ENCODE measurements at regions not wholly inside any gene's neighbourhood (a gene's known extent, or its start where the extent isn't known, plus 50 kb on each side); places are given as distances from the start of the nearest gene placed in this dataset.

- Histone ChIP-seq H3K4me3 (ENCODE audit: low read length) (no peak overlapping the region), H3K9me3 (ENCODE audit: control insufficient read depth in 1 of 2, insufficient read depth in 1 of 2, low read length in 2 of 2) (peaks cover 0 to 26% of the 10 kb centered on the region in 2 experiments), H3K4me1 (ENCODE audit: insufficient read depth, low read length) (no peaks in the 10 kb centered on the region), H3K36me3 (ENCODE audit: insufficient read depth, low read length) (no peaks in the 10 kb centered on the region), H3K27me3 (ENCODE audit: control insufficient read depth in 1 of 2, insufficient read depth in 2 of 2, low read length in 2 of 2) (no peaks in the 10 kb centered on the region), H3K27ac (ENCODE audit: low read depth in 1 of 2, low read length in 2 of 2) (no peak overlapping the region)
- no peak overlapping the region for H3K4me3 Mint-ChIP-seq
- ATAC-seq (ENCODE audit: poor library complexity) (no peak), DNase-seq (no peak)
- H3K9me3 Mint-ChIP-seq, result no peaks in the 10 kb centered on the region
- H3K36me3 Mint-ChIP-seq (ENCODE audit: low read depth), result no peaks in the 10 kb centered on the region
- no peak overlapping the region for H3K27ac Mint-ChIP-seq
- ChIA-PET CTCF (no interaction called here), POLR2A (no interaction called here)
- no peaks in the 10 kb centered on the region for H3K4me1 Mint-ChIP-seq (ENCODE audit: low read depth)
- intact Hi-C loops (cut with DNase I, micrococcal nuclease), result no loop called here
- TF ChIP-seq CTCF (IDR thresholded peaks at IDR 0.05), result no peak
- H3K27me3 Mint-ChIP-seq, result no peaks in the 10 kb centered on the region
Observed at GRCh38 chr10:131495224-131495623, 183.7 kb upstream of the TCERG1L start.

DNA sequence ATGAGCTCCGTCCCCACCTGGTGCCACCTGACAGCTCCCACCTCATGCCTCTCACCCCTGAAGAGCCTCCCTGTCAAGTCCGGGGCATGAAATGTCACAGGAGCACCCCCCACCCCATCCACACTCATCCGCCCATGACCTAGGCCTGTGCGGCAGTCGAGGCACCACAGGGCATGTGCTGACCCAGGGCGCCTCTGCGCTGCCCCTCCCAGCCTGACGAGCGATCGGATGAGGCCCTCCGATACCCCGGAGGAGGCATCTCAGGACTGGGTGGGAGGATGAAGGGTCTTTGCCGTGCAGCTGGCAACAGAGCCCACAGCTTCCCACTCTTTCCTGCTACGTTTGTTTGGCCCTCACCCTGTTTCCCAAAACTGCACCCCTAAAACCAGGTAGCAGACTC is 184.4 kb upstream of the TCERG1L start:
- no peaks in the 10 kb centered on the region for H3K36me3 Mint-ChIP-seq (ENCODE audit: low read depth)
- no peak overlapping the region for H3K4me3 ChIP-seq (ENCODE audit: low read length)
- TF ChIP-seq CTCF (IDR thresholded peaks at IDR 0.05), result no peak
- H3K4me3 Mint-ChIP-seq, result no peak overlapping the region
- H3K9me3 ChIP-seq (ENCODE audit: control insufficient read depth in 1 of 2, insufficient read depth in 1 of 2, low read length in 2 of 2), result peaks cover 0 to 30% of the 10 kb centered on the region in 2 experiments
- no peak for ATAC-seq (ENCODE audit: poor library complexity)
- ChIA-PET CTCF (no interaction called here), POLR2A (no interaction called here)
- H3K27me3 ChIP-seq (ENCODE audit: control insufficient read depth in 1 of 2, insufficient read depth in 2 of 2, low read length in 2 of 2), result no peaks in the 10 kb centered on the region
- H3K36me3 ChIP-seq (ENCODE audit: insufficient read depth, low read length), result no peaks in the 10 kb centered on the region
- no peaks in the 10 kb centered on the region for H3K4me1 Mint-ChIP-seq (ENCODE audit: low read depth)
- H3K9me3 Mint-ChIP-seq, result no peaks in the 10 kb centered on the region
- no peaks in the 10 kb centered on the region for H3K4me1 ChIP-seq (ENCODE audit: insufficient read depth, low read length)
- no peak overlapping the region for H3K27ac Mint-ChIP-seq
- no peak overlapping the region for H3K27ac ChIP-seq (ENCODE audit: low read depth in 1 of 2, low read length in 2 of 2)
- H3K27me3 Mint-ChIP-seq, result no peaks in the 10 kb centered on the region
- intact Hi-C loops (cut with DNase I, micrococcal nuclease), result no loop called here
- DNase-seq, result no peak

DNA sequence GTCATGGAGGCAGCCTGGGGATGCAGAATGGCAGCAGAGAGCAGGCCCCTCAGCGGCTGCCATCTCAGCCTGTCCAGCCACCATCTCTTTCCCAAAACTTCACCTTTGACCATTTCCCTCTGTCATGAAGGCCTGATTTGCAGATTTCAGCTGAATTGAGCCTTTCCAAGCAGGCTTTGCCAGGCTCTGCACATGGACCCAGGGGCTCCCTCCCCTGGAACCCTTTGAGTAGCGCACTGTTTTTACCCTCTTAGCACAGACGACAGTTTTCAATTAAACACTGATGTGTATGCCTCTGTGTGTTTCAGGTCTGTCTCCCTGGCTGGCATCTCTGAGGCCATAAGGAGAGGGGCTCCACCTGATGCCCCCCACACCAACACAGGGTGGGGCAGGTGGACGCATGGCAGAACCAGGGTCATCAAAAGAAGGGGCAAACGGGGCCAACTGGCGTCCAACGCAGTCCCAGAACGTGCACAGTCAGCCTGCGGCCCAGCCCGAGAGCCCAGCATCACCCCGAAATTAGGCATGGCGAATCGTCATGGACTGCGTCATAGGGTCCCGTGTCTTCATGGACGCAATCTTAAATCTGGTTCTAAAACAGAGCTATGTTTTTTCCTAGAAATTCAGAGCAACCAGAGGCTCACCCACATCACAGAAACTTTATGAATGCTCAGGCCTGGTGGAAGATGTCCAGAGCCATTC is 185.0 kb upstream of the TCERG1L start:
- no peaks in the 10 kb centered on the region for H3K27me3 ChIP-seq (ENCODE audit: control insufficient read depth in 1 of 2, insufficient read depth in 2 of 2, low read length in 2 of 2)
- H3K27ac ChIP-seq (ENCODE audit: low read depth in 1 of 2, low read length in 2 of 2), result no peak overlapping the region
- H3K4me3 Mint-ChIP-seq, result no peak overlapping the region
- no peak overlapping the region for H3K4me3 ChIP-seq (ENCODE audit: low read length)
- CTCF ChIA-PET, result no interaction called here
- no peak for TF ChIP-seq CTCF (IDR thresholded peaks at IDR 0.05)
- H3K9me3 ChIP-seq (ENCODE audit: control insufficient read depth in 1 of 2, insufficient read depth in 1 of 2, low read length in 2 of 2), result peaks cover 0 to 32% of the 10 kb centered on the region in 2 experiments
- H3K4me1 Mint-ChIP-seq (ENCODE audit: low read depth), result no peaks in the 10 kb centered on the region
- no peaks in the 10 kb centered on the region for H3K36me3 ChIP-seq (ENCODE audit: insufficient read depth, low read length)
- POLR2A ChIA-PET, result no interaction called here
- H3K9me3 Mint-ChIP-seq, result peaks cover 2% of the 10 kb centered on the region
- intact Hi-C loops (cut with DNase I, micrococcal nuclease), result no loop called here
- H3K4me1 ChIP-seq (ENCODE audit: insufficient read depth, low read length), result no peaks in the 10 kb centered on the region
- no peak overlapping the region for H3K27ac Mint-ChIP-seq
- no peaks in the 10 kb centered on the region for H3K36me3 Mint-ChIP-seq (ENCODE audit: low read depth)
- no peak for ATAC-seq (ENCODE audit: poor library complexity)
- no peak for DNase-seq
- H3K27me3 Mint-ChIP-seq, result no peaks in the 10 kb centered on the region
